Endodermal cell (in vitro differentiated cells): ENCODE measurements at regions not wholly inside any gene's neighbourhood (a gene's known extent, or its start where the extent isn't known, plus 50 kb on each side); places are given as distances from the start of the nearest gene placed in this dataset.

Source experiments
- DNase-seq: peaks from one replicate; pipeline ENCODE4 v3.0.0-alpha.2; 2017
- H3K27ac ChIP-seq: 2 replicates; pipeline ENCODE4 v1.5.1; 2013; ENCODE audit warnings: mild to moderate bottlenecking, low read depth, low read length, moderate library complexity
- H3K27me3 ChIP-seq: 2 replicates; pipeline ENCODE4 v1.6.1; 2013; ENCODE audit warnings: mild to moderate bottlenecking, low read length, moderate library complexity; ENCODE audit not compliant: insufficient read depth, control insufficient read depth, poor library complexity, severe bottlenecking
- H3K36me3 ChIP-seq: 2 replicates; pipeline ENCODE4 v1.7.0; 2013; ENCODE audit warnings: mild to moderate bottlenecking, low read length, moderate library complexity; ENCODE audit not compliant: control insufficient read depth, insufficient read depth
- H3K4me1 ChIP-seq: one replicate; pipeline ENCODE4 v1.7.0; 2013; ENCODE audit warnings: low read length; ENCODE audit not compliant: control insufficient read depth, insufficient read depth
- H3K4me3 ChIP-seq: 2 replicates; pipeline ENCODE4 v1.5.1; 2013; ENCODE audit warnings: mild to moderate bottlenecking, low read length, moderate library complexity
- H3K9ac ChIP-seq: 2 replicates; pipeline ENCODE4 v1.6.1; 2013; ENCODE audit warnings: mild to moderate bottlenecking, low read length, moderate library complexity; ENCODE audit not compliant: poor library complexity, severe bottlenecking; ENCODE audit errors: extremely low read depth
- H3K9me3 ChIP-seq: 2 replicates; pipeline ENCODE4 v1.6.1; 2013; ENCODE audit warnings: mild to moderate bottlenecking, low read length, moderate library complexity; ENCODE audit not compliant: control insufficient read depth
- H3K27ac Mint-ChIP-seq: 2 replicates; pipeline ENCODE4 v1.8.0; 2020; ENCODE audit warnings: mixed read lengths
- H3K27me3 Mint-ChIP-seq: 2 replicates; pipeline ENCODE4 v1.8.0; 2021; ENCODE audit warnings: mild to moderate bottlenecking, mixed read lengths; ENCODE audit not compliant: insufficient read depth
- H3K36me3 Mint-ChIP-seq: 2 replicates; pipeline ENCODE4 v1.8.0; 2020; ENCODE audit warnings: low read depth, mixed read lengths
- H3K4me1 Mint-ChIP-seq: 2 replicates; pipeline ENCODE4 v1.8.0; 2020; ENCODE audit warnings: mixed read lengths
- H3K4me3 Mint-ChIP-seq: 2 replicates; pipeline ENCODE4 v1.8.0; 2020; ENCODE audit warnings: mild to moderate bottlenecking, moderate library complexity, mixed read lengths
- H3K9me3 Mint-ChIP-seq: 2 replicates; pipeline ENCODE4 v1.8.0; 2020; ENCODE audit warnings: mild to moderate bottlenecking, mixed read lengths
- CTCF ChIP-seq: fragments of 200-600 bp; sonication (generic); conservative IDR thresholded peaks from 2 replicates; pipeline ENCODE4 v1.5.0; 2021; ENCODE audit warnings: antibody characterized with exemption, mild to moderate bottlenecking
- WGBS, 2 experiments: methylation state at CpG; one replicate each; pipeline versions ENCODE4 v1.1.5 to v1.1.7; 2013; ENCODE audit warnings: missing lambda C conversion rate in 2 of 2, mixed read lengths in 1 of 2; ENCODE audit not compliant: insufficient coverage in 1 of 2, insufficient read length in 1 of 2; 5-methylcytosine and 5-hydroxymethylcytosine counted together

GRCh38 chr2:72015266-72015665, 132.4 kb downstream of the CYP26B1 start:
- Mint-ChIP-seq H3K27me3 (no peaks in the 10 kb centered on the region), H3K9me3 (no peaks in the 10 kb centered on the region), H3K36me3 (no peaks in the 10 kb centered on the region), H3K27ac (no peak overlapping the region), H3K4me3 (no peak overlapping the region), H3K4me1 (peaks cover 15% of the 10 kb centered on the region)
- 88% methylated on average over 1 of the region's 1 CpG for WGBS, 2 experiments
- no peak for TF ChIP-seq CTCF
- Histone ChIP-seq H3K4me3 (no peak overlapping the region), H3K9me3 (no peaks in the 10 kb centered on the region), H3K4me1 (no peaks in the 10 kb centered on the region), H3K9ac (no peak overlapping the region), H3K36me3 (no peaks in the 10 kb centered on the region), H3K27ac (no peak overlapping the region), H3K27me3 (no peaks in the 10 kb centered on the region)
- DNase-seq, result no peak

GRCh38 chr2:72014831-72015230, 132.8 kb downstream of the CYP26B1 start:
- no peak for TF ChIP-seq CTCF
- Histone ChIP-seq H3K4me3 (no peak overlapping the region), H3K27ac (no peak overlapping the region), H3K27me3 (no peaks in the 10 kb centered on the region), H3K9me3 (no peaks in the 10 kb centered on the region), H3K36me3 (no peaks in the 10 kb centered on the region), H3K9ac (no peak overlapping the region), H3K4me1 (no peaks in the 10 kb centered on the region)
- no peak overlapping the region for H3K27ac Mint-ChIP-seq
- peaks cover 15% of the 10 kb centered on the region for H3K4me1 Mint-ChIP-seq
- peaks cover 2% of the 10 kb centered on the region for H3K27me3 Mint-ChIP-seq
- WGBS, 2 experiments, result 100% methylated on average over 1 of the region's 1 CpG; no CpG with 5 or more reads in 1 of the 2 experiments
- H3K9me3 Mint-ChIP-seq, result no peaks in the 10 kb centered on the region
- no peak overlapping the region for H3K4me3 Mint-ChIP-seq
- no peak for DNase-seq
- no peaks in the 10 kb centered on the region for H3K36me3 Mint-ChIP-seq

GRCh38 chr2:72013726-72014125, 133.9 kb downstream of the CYP26B1 start:
- Histone ChIP-seq H3K4me1 (no peaks in the 10 kb centered on the region), H3K27ac (no peak overlapping the region), H3K36me3 (no peaks in the 10 kb centered on the region), H3K9me3 (no peaks in the 10 kb centered on the region), H3K27me3 (no peaks in the 10 kb centered on the region), H3K4me3 (no peak overlapping the region), H3K9ac (no peak overlapping the region)
- DNase-seq, result peak; percentile 26
- H3K4me3 Mint-ChIP-seq, result no peak overlapping the region
- H3K9me3 Mint-ChIP-seq, result no peaks in the 10 kb centered on the region
- peaks cover 3% of the 10 kb centered on the region for H3K27me3 Mint-ChIP-seq
- H3K27ac Mint-ChIP-seq, result no peak overlapping the region
- peaks cover 15% of the 10 kb centered on the region for H3K4me1 Mint-ChIP-seq
- WGBS, 2 experiments, result 93 to 100% methylated on average over 6 of the region's 6 CpGs
- TF ChIP-seq CTCF, result no peak
- no peaks in the 10 kb centered on the region for H3K36me3 Mint-ChIP-seq
